Endothelial cell (in vitro differentiated cells): ENCODE measurements at regions not wholly inside any gene's neighbourhood (a gene's known extent, or its start where the extent isn't known, plus 50 kb on each side); places are given as distances from the start of the nearest gene placed in this dataset.
"Not testable (repeated sequence)": the region's sequence is repeated elsewhere in the genome, so short reads cannot be mapped to it uniquely, and the experiment has no call there.

ENCODE experiments used
- DNase-seq: peaks from one replicate; pipeline ENCODE4 v3.0.0; 2021; ENCODE audit warnings: low spot score
- H3K27ac Mint-ChIP-seq: one replicate; pipeline ENCODE4 v1.8.0; 2021; ENCODE audit warnings: mixed read lengths, inconsistent platforms; ENCODE audit not compliant: unreplicated experiment
- H3K27me3 Mint-ChIP-seq: one replicate; pipeline ENCODE4 v1.8.0; 2021; ENCODE audit warnings: mild to moderate bottlenecking, moderate library complexity, mixed read lengths, inconsistent platforms; ENCODE audit not compliant: unreplicated experiment
- H3K36me3 Mint-ChIP-seq: one replicate; pipeline ENCODE4 v1.8.0; 2021; ENCODE audit warnings: mild to moderate bottlenecking, low read depth, mixed read lengths, inconsistent platforms; ENCODE audit not compliant: unreplicated experiment
- H3K4me1 Mint-ChIP-seq: one replicate; pipeline ENCODE4 v1.8.0; 2021; ENCODE audit warnings: mild to moderate bottlenecking, mixed read lengths, inconsistent platforms; ENCODE audit not compliant: unreplicated experiment
- H3K4me3 Mint-ChIP-seq: one replicate; pipeline ENCODE4 v1.8.0; 2021; ENCODE audit warnings: mild to moderate bottlenecking, mixed read lengths, inconsistent platforms; ENCODE audit not compliant: unreplicated experiment
- H3K9me3 Mint-ChIP-seq: one replicate; pipeline ENCODE4 v1.8.0; 2021; ENCODE audit warnings: mixed read lengths, inconsistent platforms; ENCODE audit not compliant: unreplicated experiment
- TF ChIP-seq, protein P1 (sequence below): fragments of 200-600 bp; sonication (generic); IDR thresholded peaks from one replicate; pipeline ENCODE4 v1.5.0; 2021; ENCODE audit warnings: antibody characterized with exemption; ENCODE audit not compliant: unreplicated experiment

DNA sequence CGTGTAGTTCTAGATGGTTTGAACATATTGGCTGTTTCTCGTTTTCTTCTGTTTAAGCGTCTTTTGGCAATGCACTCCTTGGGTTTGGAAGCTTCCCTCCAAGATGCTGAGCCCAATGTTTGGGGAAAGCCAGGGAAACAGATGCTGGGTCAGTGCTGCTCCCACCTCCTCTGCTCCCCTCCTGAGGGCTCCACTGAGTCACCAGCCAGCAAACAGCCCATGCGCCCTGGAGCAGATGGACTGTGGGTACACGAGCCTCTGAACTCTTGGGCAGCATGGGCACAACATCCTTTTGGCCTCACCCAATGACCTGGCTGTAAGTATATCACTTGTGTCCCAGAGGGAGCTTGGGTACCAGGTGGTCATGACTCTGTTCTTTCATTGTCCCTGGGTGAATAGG, 207.6 kb downstream of the BUB3 start:
- H3K4me1 Mint-ChIP-seq: no peaks in the 10 kb centered on the region
- no peak overlapping the region for H3K4me3 Mint-ChIP-seq
- H3K27ac Mint-ChIP-seq: no peak overlapping the region
- peaks cover 10% of the 10 kb centered on the region for H3K36me3 Mint-ChIP-seq
- no peaks in the 10 kb centered on the region for H3K9me3 Mint-ChIP-seq
- no peak for DNase-seq
- TF ChIP-seq, protein P1, sequence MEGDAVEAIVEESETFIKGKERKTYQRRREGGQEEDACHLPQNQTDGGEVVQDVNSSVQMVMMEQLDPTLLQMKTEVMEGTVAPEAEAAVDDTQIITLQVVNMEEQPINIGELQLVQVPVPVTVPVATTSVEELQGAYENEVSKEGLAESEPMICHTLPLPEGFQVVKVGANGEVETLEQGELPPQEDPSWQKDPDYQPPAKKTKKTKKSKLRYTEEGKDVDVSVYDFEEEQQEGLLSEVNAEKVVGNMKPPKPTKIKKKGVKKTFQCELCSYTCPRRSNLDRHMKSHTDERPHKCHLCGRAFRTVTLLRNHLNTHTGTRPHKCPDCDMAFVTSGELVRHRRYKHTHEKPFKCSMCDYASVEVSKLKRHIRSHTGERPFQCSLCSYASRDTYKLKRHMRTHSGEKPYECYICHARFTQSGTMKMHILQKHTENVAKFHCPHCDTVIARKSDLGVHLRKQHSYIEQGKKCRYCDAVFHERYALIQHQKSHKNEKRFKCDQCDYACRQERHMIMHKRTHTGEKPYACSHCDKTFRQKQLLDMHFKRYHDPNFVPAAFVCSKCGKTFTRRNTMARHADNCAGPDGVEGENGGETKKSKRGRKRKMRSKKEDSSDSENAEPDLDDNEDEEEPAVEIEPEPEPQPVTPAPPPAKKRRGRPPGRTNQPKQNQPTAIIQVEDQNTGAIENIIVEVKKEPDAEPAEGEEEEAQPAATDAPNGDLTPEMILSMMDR: no peak
- peaks cover 3% of the 10 kb centered on the region for H3K27me3 Mint-ChIP-seq

DNA sequence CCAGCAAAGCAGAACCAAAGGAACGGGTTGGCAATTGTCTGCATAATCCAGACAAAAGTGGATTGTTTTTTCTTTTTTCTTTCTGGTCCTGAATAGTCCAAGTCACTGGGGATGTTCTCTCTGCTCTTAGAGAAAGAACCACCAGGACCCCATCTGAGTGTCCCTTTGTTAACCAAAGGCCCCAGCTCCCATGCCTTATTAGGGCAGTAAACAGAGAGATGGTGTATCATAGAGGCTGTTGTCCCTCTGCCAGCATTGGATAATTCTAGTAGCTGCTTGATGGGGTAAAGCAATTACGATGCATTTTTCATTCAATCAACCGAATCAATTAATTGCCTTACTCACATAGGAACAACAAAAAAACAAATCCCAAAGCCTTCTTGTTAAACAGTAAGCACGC, 213.0 kb downstream of the BUB3 start:
- Mint-ChIP-seq H3K27me3 (no peaks in the 10 kb centered on the region), H3K4me1 (no peaks in the 10 kb centered on the region), H3K9me3 (no peaks in the 10 kb centered on the region), H3K4me3 (no peak overlapping the region), H3K36me3 (peaks cover 16% of the 10 kb centered on the region), H3K27ac (no peak overlapping the region)
- no peak for DNase-seq
- TF ChIP-seq, protein P1: no peak

DNA sequence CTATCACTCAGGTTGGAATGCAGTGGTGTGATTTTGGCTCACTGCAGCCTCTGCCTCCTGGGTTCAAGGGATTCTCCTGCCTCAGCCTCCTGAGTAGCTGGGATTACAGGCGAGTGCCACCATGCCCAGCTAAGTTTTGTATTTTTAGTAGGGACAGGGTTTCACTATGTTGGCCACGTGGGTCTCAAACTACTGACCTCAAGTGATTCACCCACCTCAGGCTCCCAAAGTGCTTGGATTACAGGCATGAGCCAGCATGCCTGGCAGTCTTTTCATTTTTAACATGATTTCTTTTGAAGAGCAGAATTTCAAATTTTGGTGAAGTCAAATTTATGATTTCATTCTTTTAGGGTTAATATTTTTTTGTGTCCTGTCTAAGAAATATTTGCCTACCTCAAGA, 217.4 kb downstream of the BUB3 start:
- H3K4me1 Mint-ChIP-seq: not testable (repeated sequence)

DNA sequence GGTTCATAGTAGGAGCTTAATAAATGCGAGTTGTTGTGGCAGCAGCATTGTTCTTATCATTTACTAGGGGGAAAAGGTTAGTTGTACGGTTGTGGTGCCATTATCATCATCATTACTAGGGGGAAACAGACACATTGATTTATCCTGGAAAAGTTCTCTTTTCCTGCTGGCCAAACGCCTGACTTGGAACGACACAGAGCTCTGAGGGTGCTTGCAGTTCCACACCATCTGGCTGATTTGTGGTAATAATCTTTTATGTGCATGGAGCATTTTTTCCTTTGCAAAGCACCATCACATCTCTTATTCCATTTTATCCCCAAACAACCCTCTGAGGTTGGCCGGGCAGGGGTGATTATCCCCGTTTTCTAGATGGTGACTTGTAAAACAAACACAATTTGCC, 219.4 kb downstream of the BUB3 start:
- H3K27ac Mint-ChIP-seq: no peak overlapping the region
- TF ChIP-seq, protein P1: no peak
- H3K36me3 Mint-ChIP-seq: peaks cover 8% of the 10 kb centered on the region
- no peak for DNase-seq
- H3K9me3 Mint-ChIP-seq: no peaks in the 10 kb centered on the region
- H3K4me3 Mint-ChIP-seq: no peak overlapping the region
- H3K27me3 Mint-ChIP-seq: no peaks in the 10 kb centered on the region
- no peaks in the 10 kb centered on the region for H3K4me1 Mint-ChIP-seq

More for the DNA sequence above, 217.4 kb downstream of the BUB3 start:
- not testable (repeated sequence) for H3K4me3 Mint-ChIP-seq, H3K27ac Mint-ChIP-seq, H3K36me3 Mint-ChIP-seq, DNase-seq, H3K9me3 Mint-ChIP-seq, H3K27me3 Mint-ChIP-seq

DNA sequence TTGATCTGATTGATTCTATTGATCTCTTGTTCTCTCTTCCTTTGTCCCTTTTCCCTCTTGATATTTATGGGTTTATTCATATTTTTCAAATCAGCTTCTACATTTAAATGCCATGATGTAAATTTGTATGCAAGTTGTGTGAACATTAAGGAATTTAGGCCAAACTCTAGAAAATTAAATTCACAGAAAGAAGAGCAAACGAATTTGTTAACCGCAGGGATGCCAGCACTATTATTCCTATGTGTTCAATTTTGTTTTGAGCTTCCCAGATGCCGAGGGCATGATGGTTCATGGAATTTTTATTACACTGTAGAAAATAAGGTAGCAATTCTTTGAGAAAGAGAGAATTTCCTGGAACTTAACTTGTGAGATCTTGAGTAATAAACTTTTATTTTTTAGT, 220.9 kb downstream of the BUB3 start:
- Mint-ChIP-seq H3K9me3 (no peaks in the 10 kb centered on the region), H3K27me3 (no peaks in the 10 kb centered on the region), H3K36me3 (no peaks in the 10 kb centered on the region), H3K4me3 (no peak overlapping the region), H3K4me1 (no peaks in the 10 kb centered on the region), H3K27ac (no peak overlapping the region)
- no peak for DNase-seq
- TF ChIP-seq, protein P1: no peak

DNA sequence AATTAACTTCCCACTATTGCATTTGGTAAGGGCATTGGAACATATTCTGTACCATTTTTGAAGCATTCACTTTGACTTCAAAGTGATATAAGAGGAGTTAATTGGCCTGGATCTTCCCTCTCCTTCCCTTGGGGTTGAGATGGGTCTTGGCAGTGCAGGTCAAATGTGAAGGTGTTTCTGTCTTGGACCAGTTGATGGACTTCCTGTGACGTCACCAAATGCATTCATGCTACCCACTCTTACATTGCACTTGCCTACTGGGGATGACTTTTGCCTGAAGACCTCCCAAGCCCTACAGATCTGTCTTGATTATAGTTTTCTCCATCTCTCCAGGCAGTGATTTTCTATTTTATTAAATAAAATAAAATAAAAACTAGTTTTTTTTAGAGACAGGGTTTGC, 221.5 kb downstream of the BUB3 start:
- DNase-seq: no peak
- TF ChIP-seq, protein P1: no peak
- Mint-ChIP-seq H3K9me3 (no peaks in the 10 kb centered on the region), H3K4me1 (no peaks in the 10 kb centered on the region), H3K4me3 (no peak overlapping the region), H3K27me3 (peaks cover 2% of the 10 kb centered on the region), H3K36me3 (no peaks in the 10 kb centered on the region), H3K27ac (no peak overlapping the region)
